ENCODE measurements at regions not wholly inside any gene's neighbourhood (a gene's known extent, or its start where the extent isn't known, plus 50 kb on each side); places are given as distances from the start of the nearest gene placed in this dataset.

DNA sequence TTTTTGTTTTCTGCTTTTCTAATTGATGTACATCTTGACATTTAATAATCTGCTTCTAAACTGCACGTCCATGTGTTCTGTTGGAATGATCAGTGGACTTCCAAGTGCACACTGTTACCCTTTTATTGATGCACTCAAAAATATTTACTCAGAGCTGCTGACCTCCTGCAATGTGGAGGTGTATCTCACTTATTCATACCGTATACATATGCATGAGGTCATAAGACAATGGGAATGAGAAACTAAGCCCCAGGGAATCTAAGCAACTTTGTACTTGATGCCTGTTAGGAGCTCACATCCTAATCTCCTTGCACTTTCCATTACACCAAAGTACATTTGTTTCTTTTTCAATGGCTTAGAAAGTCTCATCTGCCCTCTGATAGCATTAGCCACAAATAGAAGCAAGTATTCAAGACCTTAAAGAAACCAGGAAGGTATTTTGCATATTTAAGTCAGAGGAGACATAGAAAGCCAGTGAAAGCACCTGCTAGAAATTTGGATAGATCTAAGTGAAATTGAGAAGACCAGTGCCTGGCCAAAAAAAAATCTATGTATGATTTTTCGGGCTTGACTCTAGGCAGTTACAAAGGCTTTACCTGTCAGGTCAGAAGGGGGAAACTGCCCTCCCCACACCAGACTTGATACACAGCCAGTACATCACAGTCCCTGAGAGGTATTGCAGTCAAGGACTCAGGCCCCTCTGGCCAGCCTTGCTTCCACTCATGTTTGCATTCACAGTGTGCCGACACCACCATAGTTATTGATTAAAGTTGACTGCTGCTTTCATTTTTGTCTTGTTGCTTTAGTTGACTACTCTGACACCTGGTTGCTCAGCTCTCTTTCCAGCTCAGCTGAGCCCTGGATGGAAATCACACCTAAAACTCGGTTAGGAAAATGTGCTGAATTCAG, 391.7 kb upstream of the CYRIA start (continued):
- TF ChIP-seq PKNOX1 (IDR thresholded peaks at IDR 0.05) (no peak), ZNF274 (IDR thresholded peaks at IDR 0.05; ENCODE audit: insufficient read depth, insufficient read length) (no peak), BMI1 (IDR thresholded peaks at IDR 0.05; ENCODE audit: borderline replicate concordance) (no peak), SRF (IDR thresholded peaks at IDR 0.05; ENCODE audit: low read depth in 2 of 2, low read length in 2 of 2) (no peak), NR2F1 (conservative IDR thresholded peaks at IDR 0.05) (no peak), YBX1 (IDR thresholded peaks at IDR 0.05) (no peak), PML (IDR thresholded peaks at IDR 0.05; ENCODE audit: low read length) (no peak), SIN3A (IDR thresholded peaks at IDR 0.05; ENCODE audit: low read depth, low read length) (no peak), CHD2 (IDR thresholded peaks at IDR 0.05; ENCODE audit: borderline replicate concordance, low read depth, low read length) (no peak), TCF12 (IDR thresholded peaks at IDR 0.05; ENCODE audit: low read depth, low read length) (no peak)

DNA sequence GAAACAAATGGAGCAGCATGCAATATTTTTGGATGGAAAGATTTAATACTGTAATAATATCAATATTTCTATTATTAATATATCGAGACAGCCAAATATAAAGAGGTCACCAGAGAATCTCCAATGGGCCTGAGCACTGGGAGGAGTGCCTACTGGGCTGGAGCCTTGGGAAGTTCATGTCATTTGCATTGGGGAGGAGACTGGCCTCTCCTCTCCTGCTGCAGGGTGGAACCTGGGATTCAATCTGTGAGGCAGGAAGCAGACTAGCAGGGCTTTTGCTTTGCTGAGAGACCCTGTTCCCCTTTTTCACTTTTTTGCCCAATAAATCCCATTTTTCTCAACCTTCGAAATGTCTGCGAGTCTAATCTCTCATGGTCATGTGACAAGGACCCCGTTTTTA, 390.6 kb upstream of the CYRIA start:
- WGBS (ENCODE audit: insufficient coverage, insufficient replicate concordance, low lambda C conversion rate, missing lambda C conversion rate), result 1% methylated on average over 4 of the region's 4 CpGs
- in situ Hi-C loops (cut with MboI), result no loop called here
- Histone ChIP-seq H3K4me1 (ENCODE audit: control insufficient read depth, insufficient read depth, low read length) (no peaks in the 10 kb centered on the region), H4K20me1 (ENCODE audit: control insufficient read depth, insufficient read depth) (no peaks in the 10 kb centered on the region), H2AFZ (ENCODE audit: control insufficient read depth, low read depth, low read length) (no peak overlapping the region), H3K9me3 (replicated peaks; ENCODE audit: control insufficient read depth, insufficient read depth, low read length) (no peaks in the 10 kb centered on the region), H3K9ac (ENCODE audit: control insufficient read depth, insufficient read depth, low read length) (no peak overlapping the region), H3K27ac (ENCODE audit: control insufficient read depth, insufficient read depth) (no peak overlapping the region), H3K4me3 (no peak overlapping the region), H3K4me2 (ENCODE audit: control insufficient read depth, insufficient read depth) (no peak overlapping the region), H3K27me3 (replicated peaks in 1 of 2; ENCODE audit: control insufficient read depth in 2 of 2, insufficient read depth in 2 of 2, low read length in 1 of 2) (no peaks in the 10 kb centered on the region; a peak in 1 of 4 replicates), H3K36me3 (ENCODE audit: control insufficient read depth in 2 of 2, insufficient read depth in 2 of 2, low read length in 1 of 2) (no peaks in the 10 kb centered on the region), H3K79me2 (ENCODE audit: control insufficient read depth, insufficient read depth, low read length) (no peaks in the 10 kb centered on the region)
- ChIA-PET CTCF (no interaction called here), SMC1A (ENCODE audit: uncharacterized antibody, unreplicated experiment) (interaction anchor here (0.9 kb wide), 1 partner anchor 104 kb away, joined by 3 read pairs; no protein-coding TSS in a partner anchor), RAD21 (ENCODE audit: unreplicated experiment) (no interaction called here), POLR2A (no interaction called here)
- DNase-seq (ENCODE audit: low read depth, low spot score) (no peak), ATAC-seq (no peak), FAIRE-seq (no peak)
- no TSS peak for BruUV-seq (replicated peaks)
- intact Hi-C loops (cut with micrococcal nuclease; ENCODE audit: unreplicated experiment), result no loop called here
- TF ChIP-seq RAD51 (IDR thresholded peaks at IDR 0.05), result no peak
- TF ChIP-seq TCF12 (IDR thresholded peaks at IDR 0.05; ENCODE audit: low read depth, low read length), result no peak
- TF ChIP-seq IRF4 (IDR thresholded peaks at IDR 0.05; ENCODE audit: low read depth, low read length), result no peak
- TF ChIP-seq SIN3A (IDR thresholded peaks at IDR 0.05; ENCODE audit: low read depth, low read length), result no peak
- TF ChIP-seq, protein P1, sequence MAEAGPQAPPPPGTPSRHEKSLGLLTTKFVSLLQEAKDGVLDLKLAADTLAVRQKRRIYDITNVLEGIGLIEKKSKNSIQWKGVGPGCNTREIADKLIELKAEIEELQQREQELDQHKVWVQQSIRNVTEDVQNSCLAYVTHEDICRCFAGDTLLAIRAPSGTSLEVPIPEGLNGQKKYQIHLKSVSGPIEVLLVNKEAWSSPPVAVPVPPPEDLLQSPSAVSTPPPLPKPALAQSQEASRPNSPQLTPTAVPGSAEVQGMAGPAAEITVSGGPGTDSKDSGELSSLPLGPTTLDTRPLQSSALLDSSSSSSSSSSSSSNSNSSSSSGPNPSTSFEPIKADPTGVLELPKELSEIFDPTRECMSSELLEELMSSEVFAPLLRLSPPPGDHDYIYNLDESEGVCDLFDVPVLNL (IDR thresholded peaks at IDR 0.05; ENCODE audit: low read depth, low read length), result no peak
- no peak for TF ChIP-seq IKZF1 (conservative IDR thresholded peaks at IDR 0.05)
- TF ChIP-seq HSF1 (IDR thresholded peaks at IDR 0.05; ENCODE audit: low read depth, low read length), result no peak
- no peak for TF ChIP-seq RELB (IDR thresholded peaks at IDR 0.05; ENCODE audit: low read depth)
- TF ChIP-seq ZNF207 (IDR thresholded peaks at IDR 0.05; ENCODE audit: borderline replicate concordance), result no peak
- TF ChIP-seq BACH1 (IDR thresholded peaks at IDR 0.05; ENCODE audit: borderline replicate concordance), result no peak
- TF ChIP-seq NFXL1 (IDR thresholded peaks at IDR 0.05; ENCODE audit: borderline replicate concordance), result no peak
- no peak for TF ChIP-seq CBFB (IDR thresholded peaks at IDR 0.05; ENCODE audit: low read depth)
